B cell (primary cell): ENCODE measurements at regions not wholly inside any gene's neighbourhood (a gene's known extent, or its start where the extent isn't known, plus 50 kb on each side); places are given as distances from the start of the nearest gene placed in this dataset.

Experiments used
- CTCF ChIP-seq: fragments of 200-600 bp; IDR thresholded peaks from one replicate; pipeline ENCODE4 v1.8.0; 2022; ENCODE audit warnings: antibody characterized with exemption, mild to moderate bottlenecking
- EZH2 ChIP-seq: IDR thresholded peaks from 2 replicates; pipeline ENCODE4 v1.6.1; 2012; ENCODE audit warnings: borderline replicate concordance, low read depth, mild to moderate bottlenecking, moderate library complexity, low read length; ENCODE audit not compliant: insufficient read depth, poor library complexity, severe bottlenecking

- no peak for TF ChIP-seq CTCF
- TF ChIP-seq EZH2: no peak
Observed at GRCh38 chr2:175806570-175806969, 195.5 kb downstream of the LNPK start.
